Pons (tissue), 1 donor: ENCODE measurements at regions not wholly inside any gene's neighbourhood (a gene's known extent, or its start where the extent isn't known, plus 50 kb on each side); places are given as distances from the start of the nearest gene placed in this dataset.

Experiments used
- DNase-seq: peaks from one replicate; pipeline ENCODE4 v3.0.0-alpha.2; 2016; ENCODE audit warnings: low spot score

DNA sequence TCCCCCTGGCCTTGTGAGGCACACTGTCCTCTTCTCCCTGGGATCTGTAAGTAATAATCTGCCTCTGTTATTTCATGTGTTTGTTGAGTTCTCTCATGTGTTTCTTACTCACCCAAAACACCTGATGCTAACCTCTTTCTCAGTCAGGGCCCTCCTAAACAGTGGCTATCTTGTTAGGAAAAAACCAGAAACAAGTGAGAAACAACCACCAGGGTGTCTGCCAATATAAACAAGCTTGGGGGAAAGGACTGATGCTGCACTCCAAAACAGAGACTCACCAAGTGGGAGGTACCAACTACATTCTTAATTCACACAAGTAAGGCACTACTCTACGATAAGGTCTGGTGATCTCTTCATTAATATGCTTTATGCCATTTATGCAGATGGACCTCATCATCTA is 564.4 kb downstream of the SEMA5A start:
- no peak for DNase-seq

DNA sequence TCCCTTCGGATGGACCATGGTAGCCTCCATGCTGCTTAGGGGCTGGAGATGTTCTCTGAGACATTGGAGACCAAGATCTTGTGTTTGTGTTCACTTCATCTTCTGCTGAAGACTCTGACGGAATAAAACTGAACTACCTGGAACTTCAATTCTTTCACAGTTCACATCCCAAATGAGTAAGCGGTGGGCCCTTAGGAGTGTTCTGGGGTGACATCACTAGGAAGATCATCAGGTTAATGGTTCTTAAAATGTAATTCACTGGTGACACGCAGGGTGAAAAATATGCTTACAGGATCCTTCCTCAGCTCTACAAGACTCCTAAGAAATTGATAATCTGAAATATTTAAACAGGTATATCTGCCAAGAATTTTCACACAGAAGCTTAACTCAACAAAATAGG is 561.5 kb downstream of the SEMA5A start:
- no peak for DNase-seq
